A673 (cell line): ENCODE measurements at regions not wholly inside any gene's neighbourhood (a gene's known extent, or its start where the extent isn't known, plus 50 kb on each side); places are given as distances from the start of the nearest gene placed in this dataset.

Experiments used
- BruUV-seq: library from RNA; stranded (reverse); fragments of 400-500 nt; replicated peaks from 2 replicates; lab custom pipeline; 2021; lab: Mats Ljungman, UMichigan
- CTCF ChIA-PET: fragments of 300-600 bp; sonication (Branson Sonifier 250); formaldehyde crosslinking; loops from one replicate; lab custom pipeline; 2022; ENCODE audit warnings: antibody characterized with exemption; lab: Charles Lee
- POLR2A ChIA-PET: fragments of 300-600 bp; sonication (Branson Sonifier 250); formaldehyde crosslinking; loops from one replicate; lab custom pipeline; 2022; ENCODE audit warnings: antibody characterized with exemption; ENCODE audit not compliant: low non-redundant PET; lab: Charles Lee
- DNase-seq: peaks from one replicate; pipeline ENCODE4 v3.0.0-alpha.2; 2015; ENCODE audit warnings: low spot score
- H3K27ac ChIP-seq: fragments of 200-600 bp; sonication (generic); 2 replicates; pipeline ENCODE4 v1.5.1; 2016; ENCODE audit warnings: mixed run types, low read depth, mild to moderate bottlenecking, mixed read lengths, antibody characterized with exemption, low read length; ENCODE audit not compliant: poor library complexity, severe bottlenecking
- H3K27me3 ChIP-seq: fragments of 200-600 bp; sonication (generic); replicated peaks from 2 replicates; pipeline ENCODE4 v1.6.1; 2017; ENCODE audit warnings: mixed run types, low read depth, mild to moderate bottlenecking, mixed read lengths, antibody characterized with exemption, low read length; ENCODE audit not compliant: insufficient read depth, poor library complexity
- H3K36me3 ChIP-seq: fragments of 200-600 bp; sonication (generic); 2 replicates; pipeline ENCODE4 v1.6.1; 2016; ENCODE audit warnings: mixed run types, mild to moderate bottlenecking, mixed read lengths, antibody characterized with exemption, low read length; ENCODE audit not compliant: insufficient read depth, poor library complexity, severe bottlenecking
- H3K4me1 ChIP-seq: fragments of 200-600 bp; sonication (generic); 2 replicates; pipeline ENCODE4 v1.6.1; 2017; ENCODE audit warnings: mixed run types, mild to moderate bottlenecking, mixed read lengths, antibody characterized with exemption, low read length; ENCODE audit not compliant: insufficient read depth, poor library complexity, severe bottlenecking
- H3K4me3 ChIP-seq: fragments of 200-600 bp; sonication (generic); 2 replicates; pipeline ENCODE4 v1.5.1; 2016; ENCODE audit warnings: low read depth, mixed run types, mild to moderate bottlenecking, mixed read lengths, low read length; ENCODE audit not compliant: poor library complexity, severe bottlenecking
- H3K9me3 ChIP-seq: fragments of 200-600 bp; sonication (generic); 2 replicates; pipeline ENCODE4 v1.6.1; 2016; ENCODE audit warnings: mixed run types, low read depth, mild to moderate bottlenecking, mixed read lengths, antibody characterized with exemption, low read length; ENCODE audit not compliant: poor library complexity, severe bottlenecking
- EZH2 ChIP-seq: fragments of 200-600 bp; sonication (generic); IDR thresholded peaks from 2 replicates; pipeline ENCODE4 v1.6.1; 2017; ENCODE audit warnings: borderline replicate concordance, low read depth, mild to moderate bottlenecking, mixed read lengths, antibody characterized with exemption, low read length; ENCODE audit not compliant: poor library complexity, severe bottlenecking
- intact Hi-C: fragments of 100-400 bp; cut with micrococcal nuclease; formaldehyde crosslinking; loops from one replicate; pipeline ENCODE4 v1.10.0; 2022; ENCODE audit not compliant: unreplicated experiment
- TF ChIP-seq, protein P1 (sequence below): fragments of 300-800, 200-600 bp; sonication (generic); conservative IDR thresholded peaks from 2 replicates; pipeline ENCODE4 v1.5.1; 2017; ENCODE audit warnings: low read depth, mild to moderate bottlenecking, antibody characterized with exemption, low read length, moderate library complexity, mixed read lengths

DNA sequence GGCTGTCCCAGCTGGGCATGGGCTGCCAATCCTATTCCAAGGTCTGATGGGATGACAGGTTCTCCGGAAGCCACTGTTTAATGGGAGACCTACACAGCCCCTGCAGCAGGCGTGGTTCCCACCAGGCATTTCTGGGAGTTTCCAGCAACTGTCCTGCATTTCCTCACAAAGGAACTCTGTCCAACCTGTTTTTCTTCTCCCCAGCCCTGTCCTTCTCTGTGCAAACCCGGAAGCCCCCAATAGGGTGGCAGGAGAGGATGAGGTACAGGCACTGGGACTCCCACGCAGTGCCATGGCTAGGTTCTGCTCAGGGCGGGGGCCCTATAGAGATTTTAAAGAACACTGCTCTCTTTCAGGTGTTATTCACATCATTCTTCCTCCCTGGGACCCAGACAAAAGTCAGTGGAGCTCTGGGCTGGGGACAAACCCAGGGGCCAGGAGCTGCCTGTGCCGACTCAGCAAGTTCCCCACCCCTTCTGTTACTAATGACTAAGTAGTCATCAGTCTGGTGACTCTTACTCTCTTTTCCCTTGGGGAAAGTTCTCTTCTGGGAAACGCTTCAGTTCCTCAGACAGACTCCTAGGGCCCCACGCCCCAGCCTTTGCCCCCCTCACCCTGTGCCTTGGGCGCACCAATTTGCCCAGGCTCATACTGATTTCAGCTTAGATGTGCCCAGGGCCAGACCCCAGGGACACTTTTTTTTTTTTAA, 97.7 kb downstream of the CD47 start:
- Histone ChIP-seq H3K36me3 (no peaks in the 10 kb centered on the region), H3K4me3 (no peak overlapping the region), H3K9me3 (no peaks in the 10 kb centered on the region), H3K4me1 (peaks cover 10% of the 10 kb centered on the region), H3K27ac (no peak overlapping the region), H3K27me3 (no peaks in the 10 kb centered on the region)
- POLR2A ChIA-PET, result no interaction called here
- intact Hi-C loops, result no loop called here
- DNase-seq, result peak; percentile 38
- CTCF ChIA-PET, result no interaction called here
- TF ChIP-seq, protein P1, sequence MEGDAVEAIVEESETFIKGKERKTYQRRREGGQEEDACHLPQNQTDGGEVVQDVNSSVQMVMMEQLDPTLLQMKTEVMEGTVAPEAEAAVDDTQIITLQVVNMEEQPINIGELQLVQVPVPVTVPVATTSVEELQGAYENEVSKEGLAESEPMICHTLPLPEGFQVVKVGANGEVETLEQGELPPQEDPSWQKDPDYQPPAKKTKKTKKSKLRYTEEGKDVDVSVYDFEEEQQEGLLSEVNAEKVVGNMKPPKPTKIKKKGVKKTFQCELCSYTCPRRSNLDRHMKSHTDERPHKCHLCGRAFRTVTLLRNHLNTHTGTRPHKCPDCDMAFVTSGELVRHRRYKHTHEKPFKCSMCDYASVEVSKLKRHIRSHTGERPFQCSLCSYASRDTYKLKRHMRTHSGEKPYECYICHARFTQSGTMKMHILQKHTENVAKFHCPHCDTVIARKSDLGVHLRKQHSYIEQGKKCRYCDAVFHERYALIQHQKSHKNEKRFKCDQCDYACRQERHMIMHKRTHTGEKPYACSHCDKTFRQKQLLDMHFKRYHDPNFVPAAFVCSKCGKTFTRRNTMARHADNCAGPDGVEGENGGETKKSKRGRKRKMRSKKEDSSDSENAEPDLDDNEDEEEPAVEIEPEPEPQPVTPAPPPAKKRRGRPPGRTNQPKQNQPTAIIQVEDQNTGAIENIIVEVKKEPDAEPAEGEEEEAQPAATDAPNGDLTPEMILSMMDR, result no peak
- TF ChIP-seq EZH2, result no peak
- BruUV-seq, result no TSS peak

DNA sequence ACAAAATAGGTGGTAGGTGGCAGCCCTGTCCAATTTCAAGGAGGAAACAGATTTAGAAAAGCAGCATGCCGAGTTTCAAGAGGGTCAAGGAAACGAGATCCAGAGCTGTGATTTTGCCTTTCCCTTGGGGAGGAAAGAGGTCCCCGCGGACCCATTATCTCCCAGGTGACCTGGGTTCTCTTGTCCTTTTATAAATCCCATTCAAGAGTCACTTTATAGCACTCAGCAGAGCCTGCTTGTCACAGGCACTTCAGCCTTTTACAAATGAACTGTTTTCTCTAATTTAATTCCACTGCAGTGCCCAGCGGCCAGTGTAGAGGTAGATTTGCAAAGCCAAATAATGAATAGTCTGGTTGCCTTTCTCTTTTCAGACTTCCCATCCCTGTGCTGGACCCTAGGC, 99.9 kb downstream of the CD47 start:
- Histone ChIP-seq H3K27ac (no peak overlapping the region), H3K4me3 (no peak overlapping the region), H3K4me1 (peaks cover 29% of the 10 kb centered on the region), H3K9me3 (no peaks in the 10 kb centered on the region), H3K36me3 (no peaks in the 10 kb centered on the region), H3K27me3 (no peaks in the 10 kb centered on the region)
- BruUV-seq, result no TSS peak
- intact Hi-C loops, result no loop called here
- ChIA-PET POLR2A (no interaction called here), CTCF (no interaction called here)
- TF ChIP-seq EZH2, result no peak
- TF ChIP-seq, protein P1, result no peak
- DNase-seq, result no peak

DNA sequence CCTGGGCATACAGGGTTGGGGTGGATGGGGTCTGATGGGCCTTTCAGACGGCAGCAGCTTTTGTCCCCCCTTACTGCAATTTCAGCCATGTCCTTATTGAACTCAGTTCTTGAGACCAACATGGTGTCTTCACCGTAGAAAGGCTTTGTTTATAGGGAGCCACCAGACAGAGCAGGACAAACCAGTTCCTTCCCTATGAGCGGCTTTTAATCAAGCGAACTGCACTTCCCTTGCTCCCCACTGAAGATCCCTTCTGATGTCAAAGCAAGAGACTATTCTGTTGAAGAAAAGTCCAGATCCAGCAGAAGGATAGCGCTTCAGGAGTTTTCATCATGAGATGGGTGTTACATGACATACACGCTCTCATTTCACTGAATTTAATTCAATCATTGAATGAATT, 100.4 kb downstream of the CD47 start:
- no peak overlapping the region for H3K4me3 ChIP-seq
- TF ChIP-seq EZH2, result no peak
- TF ChIP-seq, protein P1, result no peak
- no peaks in the 10 kb centered on the region for H3K9me3 ChIP-seq
- DNase-seq, result no peak
- BruUV-seq, result no TSS peak
- no peaks in the 10 kb centered on the region for H3K27me3 ChIP-seq
- POLR2A ChIA-PET, result no interaction called here
- H3K36me3 ChIP-seq, result no peaks in the 10 kb centered on the region
- CTCF ChIA-PET, result no interaction called here
- intact Hi-C loops, result no loop called here
- H3K27ac ChIP-seq, result no peak overlapping the region
- H3K4me1 ChIP-seq, result peaks cover 29% of the 10 kb centered on the region
